ENCODE measurements at regions not wholly inside any gene's neighbourhood (a gene's known extent, or its start where the extent isn't known, plus 50 kb on each side); places are given as distances from the start of the nearest gene placed in this dataset.

GRCh38 chr2:144181001-144181400 lies 338.9 kb downstream of the ZEB2 start:
- TF ChIP-seq SUZ12 (IDR thresholded peaks at IDR 0.05; ENCODE audit: extremely low read depth, insufficient read depth, insufficient read length) (no peak), ZNF274 (IDR thresholded peaks at IDR 0.05; ENCODE audit: low read depth, low read length) (no peak)

Measured in NT2/D1 (cell line).